Astrocyte of the cerebellum (primary cell): ENCODE measurements at regions not wholly inside any gene's neighbourhood (a gene's known extent, or its start where the extent isn't known, plus 50 kb on each side); places are given as distances from the start of the nearest gene placed in this dataset.

Source experiments
- DNase-seq: peaks from one replicate; pipeline ENCODE4 v3.0.0-alpha.2; 2011; ENCODE audit warnings: low read depth
- H3K4me3 ChIP-seq: 2 replicates; pipeline ENCODE4 v1.5.1; 2011; ENCODE audit warnings: mild to moderate bottlenecking, low read depth, low read length, moderate library complexity
- CTCF ChIP-seq: IDR thresholded peaks from 2 replicates; pipeline ENCODE4 v1.5.1; 2012; ENCODE audit warnings: low read length, low read depth, moderate library complexity, mild to moderate bottlenecking; ENCODE audit errors: missing control alignments
- in situ Hi-C: cut with HindIII; loops from 2 replicates; pipeline ENCODE4 v1.10.0; 2017; ENCODE audit warnings: low sequenced_read_pairs

- DNase-seq, result peak; percentile 69
- in situ Hi-C loops, result no loop called here
- H3K4me3 ChIP-seq, result no peak overlapping the region
- TF ChIP-seq CTCF, result peak; percentile 73
Observed at GRCh38 chr9:86434039-86434726, 80.0 kb upstream of the TUT7 start.

DNA sequence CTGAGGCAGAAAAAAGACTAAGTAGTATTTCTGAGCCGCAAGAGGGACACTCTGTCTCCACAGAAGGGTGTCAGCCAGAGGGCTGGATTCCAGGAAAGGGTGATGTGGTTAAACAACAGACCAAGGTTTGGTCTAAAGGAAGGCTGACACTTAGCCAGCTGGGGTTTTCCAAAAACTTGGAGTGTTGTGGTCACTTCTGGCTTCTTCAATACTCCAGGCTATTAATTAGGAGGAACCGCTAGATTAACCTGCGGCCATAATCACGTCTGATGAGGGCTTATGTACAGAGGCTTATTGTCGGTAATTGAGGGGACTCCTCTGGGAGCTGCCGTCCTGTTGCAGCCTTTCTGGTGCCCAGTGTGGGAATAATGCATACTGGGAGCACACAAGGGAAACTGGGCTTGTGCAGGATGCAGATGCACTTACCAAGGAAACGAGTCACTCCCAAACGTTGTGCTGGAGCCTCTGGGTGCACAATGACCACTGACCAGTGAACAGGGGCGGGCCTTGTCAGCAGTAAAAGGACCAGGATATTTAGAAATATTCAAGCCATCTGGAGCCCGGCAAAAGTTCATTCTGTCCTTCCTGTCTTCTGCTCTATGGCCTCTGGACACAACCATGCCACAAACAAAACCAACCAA is 70.2 kb upstream of the TUT7 start:
- no peak overlapping the region for H3K4me3 ChIP-seq
- in situ Hi-C loops, result no loop called here
- no peak for TF ChIP-seq CTCF
- DNase-seq, result no peak

- peak; percentile 38 for TF ChIP-seq CTCF
- in situ Hi-C loops, result loop anchor here (5.0 kb wide), 1 partner anchor 373 kb away; no protein-coding TSS in a partner anchor
- no peak for DNase-seq
- H3K4me3 ChIP-seq, result no peak overlapping the region
Observed at GRCh38 chr9:86413971-86414880, 60.0 kb upstream of the TUT7 start.

GRCh38 chr9:86410281-86410680 is 56.1 kb upstream of the TUT7 start:
- no peak for TF ChIP-seq CTCF
- DNase-seq, result no peak
- in situ Hi-C loops, result loop anchor here (5.0 kb wide), 1 partner anchor 377 kb away; no protein-coding TSS in a partner anchor
- H3K4me3 ChIP-seq, result no peak overlapping the region

GRCh38 chr9:86408121-86408520 is 53.9 kb upstream of the TUT7 start:
- TF ChIP-seq CTCF, result no peak
- in situ Hi-C loops, result no loop called here
- no peak for DNase-seq
- H3K4me3 ChIP-seq, result no peak overlapping the region

DNA sequence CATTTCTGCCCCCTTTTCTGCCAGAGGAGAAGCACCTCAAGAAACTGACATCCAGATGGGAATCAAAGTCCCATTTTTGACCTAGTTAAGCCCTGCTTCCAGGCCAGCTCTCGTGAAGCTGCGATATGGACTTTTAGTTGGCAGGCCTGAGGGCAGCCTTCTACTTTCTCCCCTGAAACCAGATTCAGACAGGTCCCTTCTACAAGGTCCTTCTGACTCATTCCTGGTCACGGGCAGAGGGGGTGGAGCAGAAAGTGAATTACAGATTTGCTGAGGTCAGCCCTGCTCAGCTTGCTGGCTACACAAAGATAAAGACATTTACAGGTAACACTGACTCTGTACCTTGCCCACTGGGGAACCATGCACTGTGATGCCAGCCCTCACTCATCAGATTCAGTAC is 52.8 kb upstream of the TUT7 start:
- in situ Hi-C loops, result no loop called here
- no peak overlapping the region for H3K4me3 ChIP-seq
- no peak for TF ChIP-seq CTCF
- no peak for DNase-seq
